ENCODE measurements at regions not wholly inside any gene's neighbourhood (a gene's known extent, or its start where the extent isn't known, plus 50 kb on each side); places are given as distances from the start of the nearest gene placed in this dataset.

GRCh38 chr14:75333606-75334548 lies 55.2 kb downstream of the FOS start:
- no peaks in the 10 kb centered on the region for H3K36me3 ChIP-seq (ENCODE audit: control insufficient read depth, insufficient read depth, low read length)
- peaks cover 3% of the 10 kb centered on the region for H3K27me3 ChIP-seq (ENCODE audit: control insufficient read depth, insufficient read depth, low read length)
- H3K4me1 ChIP-seq (ENCODE audit: control insufficient read depth, insufficient read depth, low read length), result no peaks in the 10 kb centered on the region
- peak overlapping the region; percentile 5 for H3K27ac ChIP-seq (ENCODE audit: low read length)
- WGBS (ENCODE audit: insufficient coverage, low lambda C conversion rate), result no CpG with 5 or more reads among the region's 36 CpGs
- H3K4me3 ChIP-seq (ENCODE audit: low read length), result no peak overlapping the region
- H3K9me3 ChIP-seq (ENCODE audit: control insufficient read depth, low read depth, low read length), result no peaks in the 10 kb centered on the region
- no peak for DNase-seq

DNA sequence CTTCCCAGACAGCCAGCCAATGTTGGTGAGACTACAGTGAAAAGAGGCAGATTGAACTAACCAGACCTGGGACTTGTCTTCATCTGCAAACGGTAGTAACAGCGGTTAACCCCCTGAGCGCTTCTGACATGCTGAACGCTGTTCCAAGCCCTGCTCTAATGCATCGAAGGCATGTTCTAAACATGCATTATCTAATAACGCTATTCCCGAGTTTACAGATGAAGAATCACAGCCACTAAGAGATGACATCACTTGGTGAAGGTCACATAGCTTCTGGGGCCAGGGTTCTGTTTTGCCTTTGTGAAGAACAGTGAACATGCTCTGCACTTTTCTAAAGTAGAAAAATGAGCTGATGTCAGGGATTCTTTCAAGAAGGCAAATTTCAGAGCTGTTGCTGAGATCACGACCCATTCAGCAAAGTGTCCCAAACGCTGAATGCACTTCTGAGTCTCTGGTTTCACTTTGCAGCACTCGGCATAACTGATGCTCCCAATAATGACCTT lies 56.0 kb downstream of the FOS start:
- H3K4me3 ChIP-seq (ENCODE audit: low read length), result no peak overlapping the region
- H3K27me3 ChIP-seq (ENCODE audit: control insufficient read depth, insufficient read depth, low read length), result peaks cover 3% of the 10 kb centered on the region
- peak overlapping the region; percentile 5 for H3K27ac ChIP-seq (ENCODE audit: low read length)
- no CpG with 5 or more reads among the region's 10 CpGs for WGBS (ENCODE audit: insufficient coverage, low lambda C conversion rate)
- no peaks in the 10 kb centered on the region for H3K36me3 ChIP-seq (ENCODE audit: control insufficient read depth, insufficient read depth, low read length)
- H3K4me1 ChIP-seq (ENCODE audit: control insufficient read depth, insufficient read depth, low read length), result no peaks in the 10 kb centered on the region
- no peak for DNase-seq
- H3K9me3 ChIP-seq (ENCODE audit: control insufficient read depth, low read depth, low read length), result no peaks in the 10 kb centered on the region

GRCh38 chr14:75335571-75335970 lies 56.9 kb downstream of the FOS start:
- Histone ChIP-seq H3K36me3 (ENCODE audit: control insufficient read depth, insufficient read depth, low read length) (no peaks in the 10 kb centered on the region), H3K4me3 (ENCODE audit: low read length) (no peak overlapping the region), H3K4me1 (ENCODE audit: control insufficient read depth, insufficient read depth, low read length) (no peaks in the 10 kb centered on the region), H3K27ac (ENCODE audit: low read length) (no peak overlapping the region), H3K9me3 (ENCODE audit: control insufficient read depth, low read depth, low read length) (no peaks in the 10 kb centered on the region), H3K27me3 (ENCODE audit: control insufficient read depth, insufficient read depth, low read length) (peaks cover 3% of the 10 kb centered on the region)
- 80% methylated on average over 1 of the region's 6 CpGs for WGBS (ENCODE audit: insufficient coverage, low lambda C conversion rate)
- DNase-seq, result no peak

DNA sequence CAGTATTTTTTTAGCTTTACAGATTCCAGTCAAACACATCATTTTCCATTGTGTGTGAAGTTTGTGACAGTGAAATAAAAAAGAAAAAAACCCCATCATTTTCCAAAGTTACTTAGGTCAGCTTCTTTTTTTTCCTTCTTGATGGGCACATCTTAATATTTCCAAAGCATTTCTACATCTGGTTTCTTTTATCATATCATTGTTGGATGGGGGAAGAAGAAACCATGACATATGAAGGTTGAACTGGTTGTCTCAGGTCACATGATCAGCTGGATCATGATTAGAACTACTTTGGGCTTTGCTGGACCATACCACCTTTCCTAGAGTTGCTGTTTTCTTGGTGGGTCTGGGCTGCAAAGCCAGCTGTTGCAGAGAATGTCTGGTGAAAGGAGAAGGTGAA lies 59.8 kb downstream of the FOS start:
- DNase-seq, result no peak
- Histone ChIP-seq H3K4me3 (ENCODE audit: low read length) (no peak overlapping the region), H3K27ac (ENCODE audit: low read length) (no peak overlapping the region), H3K27me3 (ENCODE audit: control insufficient read depth, insufficient read depth, low read length) (peaks cover 3% of the 10 kb centered on the region), H3K4me1 (ENCODE audit: control insufficient read depth, insufficient read depth, low read length) (no peaks in the 10 kb centered on the region), H3K9me3 (ENCODE audit: control insufficient read depth, low read depth, low read length) (no peaks in the 10 kb centered on the region), H3K36me3 (ENCODE audit: control insufficient read depth, insufficient read depth, low read length) (no peaks in the 10 kb centered on the region)

DNA sequence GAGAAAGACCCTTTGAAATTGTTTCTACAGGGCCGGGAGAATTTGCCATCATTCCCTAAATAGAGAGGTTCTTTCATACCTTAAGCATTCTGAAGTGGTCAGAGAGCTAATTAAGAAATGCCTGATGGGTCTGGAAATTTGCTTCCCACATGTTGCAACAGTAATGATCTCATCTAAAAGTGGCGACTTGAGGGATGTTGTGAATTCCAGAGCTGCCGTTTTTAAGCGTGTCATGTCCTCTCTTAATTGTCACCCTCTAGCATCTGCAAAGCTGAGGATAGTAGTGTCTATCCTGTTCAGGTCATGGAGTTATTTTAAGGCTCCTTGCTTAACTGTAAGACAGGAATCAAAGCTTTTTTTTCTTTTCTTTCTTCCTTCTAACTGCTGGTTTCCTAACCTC lies 60.4 kb downstream of the FOS start:
- WGBS (ENCODE audit: insufficient coverage, low lambda C conversion rate), result no CpG with 5 or more reads among the region's 4 CpGs
- Histone ChIP-seq H3K36me3 (ENCODE audit: control insufficient read depth, insufficient read depth, low read length) (no peaks in the 10 kb centered on the region), H3K9me3 (ENCODE audit: control insufficient read depth, low read depth, low read length) (no peaks in the 10 kb centered on the region), H3K4me3 (ENCODE audit: low read length) (no peak overlapping the region), H3K27ac (ENCODE audit: low read length) (no peak overlapping the region), H3K4me1 (ENCODE audit: control insufficient read depth, insufficient read depth, low read length) (no peaks in the 10 kb centered on the region), H3K27me3 (ENCODE audit: control insufficient read depth, insufficient read depth, low read length) (peaks cover 3% of the 10 kb centered on the region)
- no peak for DNase-seq

DNA sequence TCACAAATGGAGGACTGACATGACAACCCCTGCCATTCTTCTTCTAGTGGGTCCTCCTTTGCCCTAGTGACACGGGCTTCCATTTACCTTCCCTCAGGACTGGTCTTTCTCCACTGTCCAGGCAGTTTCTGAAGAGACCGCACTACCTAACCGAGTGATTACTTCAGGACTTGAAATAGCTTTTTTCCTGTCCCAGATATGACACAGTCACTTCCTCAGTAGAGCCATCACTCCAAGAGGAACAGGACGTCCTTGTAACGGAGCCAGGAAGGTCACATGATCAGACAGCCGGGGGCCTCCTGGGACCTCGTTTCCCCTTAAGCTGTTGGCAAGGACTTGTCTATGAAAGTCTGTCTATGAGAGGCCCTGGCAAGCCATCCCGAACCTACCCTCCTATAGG lies 62.3 kb downstream of the FOS start:
- Histone ChIP-seq H3K36me3 (ENCODE audit: control insufficient read depth, insufficient read depth, low read length) (no peaks in the 10 kb centered on the region), H3K4me3 (ENCODE audit: low read length) (no peak overlapping the region), H3K4me1 (ENCODE audit: control insufficient read depth, insufficient read depth, low read length) (no peaks in the 10 kb centered on the region), H3K27ac (ENCODE audit: low read length) (no peak overlapping the region), H3K27me3 (ENCODE audit: control insufficient read depth, insufficient read depth, low read length) (peaks cover 3% of the 10 kb centered on the region), H3K9me3 (ENCODE audit: control insufficient read depth, low read depth, low read length) (no peaks in the 10 kb centered on the region)
- DNase-seq, result peak; percentile 16 to 24
- WGBS (ENCODE audit: insufficient coverage, low lambda C conversion rate), result no CpG with 5 or more reads among the region's 8 CpGs

DNA sequence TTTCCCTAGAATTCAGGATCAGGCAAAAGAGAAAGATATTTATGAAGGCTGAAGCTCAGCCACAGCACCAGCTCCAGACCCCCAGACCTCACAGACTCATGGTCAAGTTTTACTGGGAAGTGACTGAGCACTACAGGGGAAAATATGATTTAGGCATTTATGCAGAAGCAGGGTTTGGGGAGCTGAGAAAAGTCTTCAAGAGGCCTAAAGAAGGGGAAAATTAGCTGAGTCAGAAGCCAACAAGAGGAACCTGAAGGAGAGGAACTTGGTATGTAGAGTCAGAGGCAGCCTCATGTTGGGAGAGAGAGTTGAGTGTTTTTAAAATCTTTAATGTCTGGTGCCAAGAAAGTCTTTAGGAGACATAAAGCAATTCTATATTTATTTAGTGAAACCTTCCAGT lies 63.0 kb downstream of the FOS start:
- peaks cover 3% of the 10 kb centered on the region for H3K27me3 ChIP-seq (ENCODE audit: control insufficient read depth, insufficient read depth, low read length)
- no peak for DNase-seq
- peak overlapping the region; percentile 20 for H3K27ac ChIP-seq (ENCODE audit: low read length)
- no peaks in the 10 kb centered on the region for H3K36me3 ChIP-seq (ENCODE audit: control insufficient read depth, insufficient read depth, low read length)
- H3K9me3 ChIP-seq (ENCODE audit: control insufficient read depth, low read depth, low read length), result no peaks in the 10 kb centered on the region
- H3K4me1 ChIP-seq (ENCODE audit: control insufficient read depth, insufficient read depth, low read length), result no peaks in the 10 kb centered on the region
- H3K4me3 ChIP-seq (ENCODE audit: low read length), result no peak overlapping the region

GRCh38 chr14:75342762-75343599 lies 64.4 kb downstream of the FOS start:
- DNase-seq, result no peak
- Histone ChIP-seq H3K27ac (ENCODE audit: low read length) (no peak overlapping the region), H3K4me3 (ENCODE audit: low read length) (no peak overlapping the region), H3K27me3 (ENCODE audit: control insufficient read depth, insufficient read depth, low read length) (peaks cover 3% of the 10 kb centered on the region), H3K9me3 (ENCODE audit: control insufficient read depth, low read depth, low read length) (no peaks in the 10 kb centered on the region), H3K36me3 (ENCODE audit: control insufficient read depth, insufficient read depth, low read length) (no peaks in the 10 kb centered on the region), H3K4me1 (ENCODE audit: control insufficient read depth, insufficient read depth, low read length) (no peaks in the 10 kb centered on the region)
- WGBS (ENCODE audit: insufficient coverage, low lambda C conversion rate), result 90% methylated on average over 2 of the region's 4 CpGs

GRCh38 chr14:75343911-75344310 lies 65.3 kb downstream of the FOS start:
- Histone ChIP-seq H3K27me3 (ENCODE audit: control insufficient read depth, insufficient read depth, low read length) (no peaks in the 10 kb centered on the region), H3K4me3 (ENCODE audit: low read length) (no peak overlapping the region), H3K4me1 (ENCODE audit: control insufficient read depth, insufficient read depth, low read length) (no peaks in the 10 kb centered on the region), H3K27ac (ENCODE audit: low read length) (no peak overlapping the region), H3K9me3 (ENCODE audit: control insufficient read depth, low read depth, low read length) (no peaks in the 10 kb centered on the region), H3K36me3 (ENCODE audit: control insufficient read depth, insufficient read depth, low read length) (no peaks in the 10 kb centered on the region)
- DNase-seq, result no peak
- WGBS (ENCODE audit: insufficient coverage, low lambda C conversion rate), result no CpG with 5 or more reads among the region's 2 CpGs

DNA sequence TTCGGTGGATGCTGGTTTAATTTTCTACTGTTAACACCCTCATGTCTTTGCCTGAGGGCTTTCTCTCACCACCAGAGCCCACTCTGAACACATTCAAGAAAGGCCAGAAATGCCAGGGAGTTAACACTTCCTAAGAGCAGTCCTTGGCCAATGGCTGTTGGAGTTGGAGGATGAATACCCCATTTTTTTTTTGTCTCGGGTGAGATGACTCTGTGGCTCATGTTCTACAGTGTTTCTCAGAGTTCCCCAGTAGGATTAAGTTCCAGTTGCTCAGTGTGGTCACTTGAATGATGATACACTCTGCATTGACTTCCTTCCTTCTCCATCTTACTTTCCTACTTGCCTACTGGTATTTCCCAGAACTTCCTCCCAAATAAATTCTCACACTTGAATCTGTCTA lies 65.8 kb downstream of the FOS start:
- Histone ChIP-seq H3K9me3 (ENCODE audit: control insufficient read depth, low read depth, low read length) (no peaks in the 10 kb centered on the region), H3K4me3 (ENCODE audit: low read length) (no peak overlapping the region), H3K27ac (ENCODE audit: low read length) (no peak overlapping the region), H3K27me3 (ENCODE audit: control insufficient read depth, insufficient read depth, low read length) (no peaks in the 10 kb centered on the region), H3K4me1 (ENCODE audit: control insufficient read depth, insufficient read depth, low read length) (no peaks in the 10 kb centered on the region), H3K36me3 (ENCODE audit: control insufficient read depth, insufficient read depth, low read length) (no peaks in the 10 kb centered on the region)
- no peak for DNase-seq
- WGBS (ENCODE audit: insufficient coverage, low lambda C conversion rate), result no CpG with 5 or more reads among the region's 2 CpGs
